GM06990 (cell line): ENCODE measurements at regions not wholly inside any gene's neighbourhood (a gene's known extent, or its start where the extent isn't known, plus 50 kb on each side); places are given as distances from the start of the nearest gene placed in this dataset.

Experiments
- DNase-seq: peaks from one replicate; pipeline ENCODE4 v3.0.0-alpha.2; 2011; ENCODE audit not compliant: insufficient read length; ENCODE audit errors: extremely low read depth
- H3K27me3 ChIP-seq: replicated peaks from 2 replicates; pipeline ENCODE4 v1.6.0; 2011; ENCODE audit warnings: low read length; ENCODE audit not compliant: control insufficient read depth, insufficient read depth
- H3K36me3 ChIP-seq: 2 replicates; pipeline ENCODE4 v1.5.1; 2011; ENCODE audit warnings: low read length; ENCODE audit not compliant: control insufficient read depth, insufficient read depth
- H3K4me3 ChIP-seq: replicated peaks from 2 replicates; pipeline ENCODE4 v1.5.1; 2011; ENCODE audit warnings: low read depth, mild to moderate bottlenecking, control low read depth, low read length
- CTCF ChIP-seq: IDR thresholded peaks from 2 replicates; pipeline ENCODE4 v1.5.1; 2011; ENCODE audit warnings: low read length, control low read depth, mild to moderate bottlenecking, inconsistent platforms; ENCODE audit not compliant: insufficient read depth, poor library complexity, severe bottlenecking

- peak; percentile 48 for DNase-seq
Measured at GRCh38 chr9:108182950-108183381, 672.8 kb downstream of the ACTL7B start.

GRCh38 chr9:108182270-108182669 is 673.5 kb downstream of the ACTL7B start:
- TF ChIP-seq CTCF: no peak
- no peak overlapping the region for H3K4me3 ChIP-seq

More at GRCh38 chr9:108182950-108183381, 672.8 kb downstream of the ACTL7B start:
- H3K27me3 ChIP-seq: no peaks in the 10 kb centered on the region
- no peaks in the 10 kb centered on the region for H3K36me3 ChIP-seq
- H3K4me3 ChIP-seq: no peak overlapping the region
- TF ChIP-seq CTCF: no peak

GRCh38 chr9:108181441-108181840 is 674.3 kb downstream of the ACTL7B start:
- no peaks in the 10 kb centered on the region for H3K27me3 ChIP-seq
- no peak for DNase-seq
- H3K36me3 ChIP-seq: no peaks in the 10 kb centered on the region
- no peak overlapping the region for H3K4me3 ChIP-seq
- TF ChIP-seq CTCF: no peak

More at GRCh38 chr9:108182270-108182669, 673.5 kb downstream of the ACTL7B start:
- no peak for DNase-seq
- H3K36me3 ChIP-seq: no peaks in the 10 kb centered on the region
- no peaks in the 10 kb centered on the region for H3K27me3 ChIP-seq

DNA sequence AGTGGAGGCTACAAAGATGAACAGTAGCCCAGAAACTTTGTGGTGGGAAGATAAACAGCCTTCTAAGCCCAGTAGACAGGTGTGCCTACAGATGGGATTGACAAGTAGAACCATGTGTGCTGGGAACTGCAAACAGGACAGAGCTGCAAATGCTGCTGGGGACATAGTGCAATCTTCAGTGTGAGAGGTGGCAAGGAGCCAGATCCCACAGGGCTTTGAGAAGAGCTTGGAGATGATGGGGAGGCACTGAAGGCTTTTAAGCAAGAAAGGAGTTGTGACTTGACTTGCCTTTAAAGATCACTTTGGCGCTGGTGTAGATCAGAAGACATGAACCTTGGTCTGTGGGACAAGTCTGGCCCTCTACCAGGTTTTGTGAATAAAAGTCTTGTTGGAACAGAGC is 675.2 kb downstream of the ACTL7B start:
- no peak for DNase-seq
- no peaks in the 10 kb centered on the region for H3K27me3 ChIP-seq
- no peak overlapping the region for H3K4me3 ChIP-seq
- no peaks in the 10 kb centered on the region for H3K36me3 ChIP-seq
- no peak for TF ChIP-seq CTCF

- Histone ChIP-seq H3K4me3 (no peak overlapping the region), H3K27me3 (no peaks in the 10 kb centered on the region), H3K36me3 (no peaks in the 10 kb centered on the region)
- DNase-seq: no peak
- no peak for TF ChIP-seq CTCF
Measured at GRCh38 chr9:108178318-108178717, 677.5 kb downstream of the ACTL7B start.

DNA sequence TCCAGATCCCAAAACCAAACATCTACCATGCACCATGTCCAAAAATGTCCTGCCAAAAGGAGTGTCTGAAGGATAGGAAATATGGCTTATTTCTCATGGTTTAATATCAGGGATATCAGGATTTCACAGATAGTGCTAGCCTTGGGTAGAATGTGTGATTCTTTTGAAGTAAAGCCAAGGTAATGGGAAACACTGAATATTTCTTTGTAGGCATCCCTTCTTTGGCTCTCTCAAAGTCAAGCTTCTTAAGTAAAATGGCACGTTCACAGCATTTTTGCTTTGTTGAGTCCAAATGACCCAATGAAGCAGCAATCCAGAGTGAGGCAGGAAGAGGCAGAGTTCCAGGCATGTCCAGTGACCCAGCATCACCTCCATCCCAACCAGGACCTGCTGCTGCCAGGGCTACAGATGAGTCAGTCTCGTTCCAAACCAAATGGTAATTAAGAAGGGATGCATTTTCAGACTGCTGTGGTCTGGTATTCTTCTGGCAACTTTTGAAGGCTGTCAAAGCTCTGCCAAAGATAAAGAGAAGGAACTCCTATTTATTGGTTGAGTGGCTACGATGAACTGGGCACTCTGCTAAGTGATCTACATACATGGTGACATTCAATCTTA is 678.8 kb upstream of the KLF4 start:
- TF ChIP-seq CTCF: no peak
- DNase-seq: no peak
- Histone ChIP-seq H3K27me3 (no peaks in the 10 kb centered on the region; the same call in 1 of the 2 replicates), H3K4me3 (no peak overlapping the region), H3K36me3 (no peaks in the 10 kb centered on the region)
